ENCODE measurements at regions not wholly inside any gene's neighbourhood (a gene's known extent, or its start where the extent isn't known, plus 50 kb on each side); places are given as distances from the start of the nearest gene placed in this dataset.

GRCh38 chr21:33975548-33976081 lies 60.0 kb upstream of the ATP5PO start (continued):
- TF ChIP-seq, protein P1, sequence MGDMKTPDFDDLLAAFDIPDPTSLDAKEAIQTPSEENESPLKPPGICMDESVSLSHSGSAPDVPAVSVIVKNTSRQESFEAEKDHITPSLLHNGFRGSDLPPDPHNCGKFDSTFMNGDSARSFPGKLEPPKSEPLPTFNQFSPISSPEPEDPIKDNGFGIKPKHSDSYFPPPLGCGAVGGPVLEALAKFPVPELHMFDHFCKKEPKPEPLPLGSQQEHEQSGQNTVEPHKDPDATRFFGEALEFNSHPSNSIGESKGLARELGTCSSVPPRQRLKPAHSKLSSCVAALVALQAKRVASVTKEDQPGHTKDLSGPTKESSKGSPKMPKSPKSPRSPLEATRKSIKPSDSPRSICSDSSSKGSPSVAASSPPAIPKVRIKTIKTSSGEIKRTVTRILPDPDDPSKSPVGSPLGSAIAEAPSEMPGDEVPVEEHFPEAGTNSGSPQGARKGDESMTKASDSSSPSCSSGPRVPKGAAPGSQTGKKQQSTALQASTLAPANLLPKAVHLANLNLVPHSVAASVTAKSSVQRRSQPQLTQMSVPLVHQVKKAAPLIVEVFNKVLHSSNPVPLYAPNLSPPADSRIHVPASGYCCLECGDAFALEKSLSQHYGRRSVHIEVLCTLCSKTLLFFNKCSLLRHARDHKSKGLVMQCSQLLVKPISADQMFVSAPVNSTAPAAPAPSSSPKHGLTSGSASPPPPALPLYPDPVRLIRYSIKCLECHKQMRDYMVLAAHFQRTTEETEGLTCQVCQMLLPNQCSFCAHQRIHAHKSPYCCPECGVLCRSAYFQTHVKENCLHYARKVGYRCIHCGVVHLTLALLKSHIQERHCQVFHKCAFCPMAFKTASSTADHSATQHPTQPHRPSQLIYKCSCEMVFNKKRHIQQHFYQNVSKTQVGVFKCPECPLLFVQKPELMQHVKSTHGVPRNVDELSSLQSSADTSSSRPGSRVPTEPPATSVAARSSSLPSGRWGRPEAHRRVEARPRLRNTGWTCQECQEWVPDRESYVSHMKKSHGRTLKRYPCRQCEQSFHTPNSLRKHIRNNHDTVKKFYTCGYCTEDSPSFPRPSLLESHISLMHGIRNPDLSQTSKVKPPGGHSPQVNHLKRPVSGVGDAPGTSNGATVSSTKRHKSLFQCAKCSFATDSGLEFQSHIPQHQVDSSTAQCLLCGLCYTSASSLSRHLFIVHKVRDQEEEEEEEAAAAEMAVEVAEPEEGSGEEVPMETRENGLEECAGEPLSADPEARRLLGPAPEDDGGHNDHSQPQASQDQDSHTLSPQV (IDR thresholded peaks at IDR 0.05) = peak; percentile 5; the same call in 1 of the 2 replicates

- 81% methylated on average over 8 of the region's 9 CpGs for WGBS (ENCODE audit: insufficient coverage, insufficient replicate concordance, low lambda C conversion rate, missing lambda C conversion rate)
Measured at GRCh38 chr21:33974513-33975468, 59.2 kb upstream of the ATP5PO start.

More at GRCh38 chr21:33974513-33975468, 59.2 kb upstream of the ATP5PO start:
- H3K27ac ChIP-seq (ENCODE audit: control insufficient read depth, insufficient read depth) = peak overlapping the region; percentile 99
- ChIA-PET CTCF (interaction anchor here (1.0 to 4.8 kb wide), 7 partner anchors 19 to 112 kb away, joined by 3 to 24 read pairs (median 5); no protein-coding TSS in a partner anchor), POLR2A (interaction anchor here (0.6 to 5.2 kb wide), 9 partner anchors 15 to 667 kb away, joined by 3 to 57 read pairs (median 4); no protein-coding TSS in a partner anchor), RAD21 (ENCODE audit: unreplicated experiment) (interaction anchor here (0.8 to 14.7 kb wide), 6 partner anchors 18 to 101 kb away, joined by 3 to 182 read pairs (median 14); no protein-coding TSS in a partner anchor), SMC1A (ENCODE audit: uncharacterized antibody, unreplicated experiment) (interaction anchor here (1.0 to 16.4 kb wide), 10 partner anchors 9 to 374 kb away, joined by 3 to 290 read pairs (median 12); no protein-coding TSS in a partner anchor)
- H2AFZ ChIP-seq (ENCODE audit: control insufficient read depth, low read depth, low read length) = peak overlapping the region; percentile 15; the same call in 1 of the 2 replicates
- peak overlapping the region; percentile 89; the same call in 1 of the 2 replicates for H3K4me2 ChIP-seq (ENCODE audit: control insufficient read depth, insufficient read depth)
- H3K9me3 ChIP-seq (replicated peaks; ENCODE audit: control insufficient read depth, insufficient read depth, low read length) = no peaks in the 10 kb centered on the region
- no peaks in the 10 kb centered on the region for H4K20me1 ChIP-seq (ENCODE audit: control insufficient read depth, insufficient read depth)
- ATAC-seq (no peak), FAIRE-seq (no peak), DNase-seq (ENCODE audit: low read depth, low spot score) (no peak)
- H3K79me2 ChIP-seq (ENCODE audit: control insufficient read depth, insufficient read depth, low read length) = no peaks in the 10 kb centered on the region
- H3K27me3 ChIP-seq (replicated peaks in 1 of 2; ENCODE audit: control insufficient read depth in 2 of 2, insufficient read depth in 2 of 2, low read length in 1 of 2) = no peaks in the 10 kb centered on the region
- no peaks in the 10 kb centered on the region for H3K36me3 ChIP-seq (ENCODE audit: control insufficient read depth in 2 of 2, insufficient read depth in 2 of 2, low read length in 1 of 2)
- in situ Hi-C loops (cut with MboI) (no loop called here), intact Hi-C loops (cut with micrococcal nuclease; ENCODE audit: unreplicated experiment) (loop anchor here (1.0 kb wide), 2 partner anchors 26 to 46 kb away; no protein-coding TSS in a partner anchor)
- peaks cover 27% of the 10 kb centered on the region for H3K4me1 ChIP-seq (ENCODE audit: control insufficient read depth, insufficient read depth, low read length)
- 0 out of 2 replicates have a peak, but pooled peaks have one; percentile 17 for TF ChIP-seq NBN (IDR thresholded peaks at IDR 0.05)
- TF ChIP-seq, protein P2, sequence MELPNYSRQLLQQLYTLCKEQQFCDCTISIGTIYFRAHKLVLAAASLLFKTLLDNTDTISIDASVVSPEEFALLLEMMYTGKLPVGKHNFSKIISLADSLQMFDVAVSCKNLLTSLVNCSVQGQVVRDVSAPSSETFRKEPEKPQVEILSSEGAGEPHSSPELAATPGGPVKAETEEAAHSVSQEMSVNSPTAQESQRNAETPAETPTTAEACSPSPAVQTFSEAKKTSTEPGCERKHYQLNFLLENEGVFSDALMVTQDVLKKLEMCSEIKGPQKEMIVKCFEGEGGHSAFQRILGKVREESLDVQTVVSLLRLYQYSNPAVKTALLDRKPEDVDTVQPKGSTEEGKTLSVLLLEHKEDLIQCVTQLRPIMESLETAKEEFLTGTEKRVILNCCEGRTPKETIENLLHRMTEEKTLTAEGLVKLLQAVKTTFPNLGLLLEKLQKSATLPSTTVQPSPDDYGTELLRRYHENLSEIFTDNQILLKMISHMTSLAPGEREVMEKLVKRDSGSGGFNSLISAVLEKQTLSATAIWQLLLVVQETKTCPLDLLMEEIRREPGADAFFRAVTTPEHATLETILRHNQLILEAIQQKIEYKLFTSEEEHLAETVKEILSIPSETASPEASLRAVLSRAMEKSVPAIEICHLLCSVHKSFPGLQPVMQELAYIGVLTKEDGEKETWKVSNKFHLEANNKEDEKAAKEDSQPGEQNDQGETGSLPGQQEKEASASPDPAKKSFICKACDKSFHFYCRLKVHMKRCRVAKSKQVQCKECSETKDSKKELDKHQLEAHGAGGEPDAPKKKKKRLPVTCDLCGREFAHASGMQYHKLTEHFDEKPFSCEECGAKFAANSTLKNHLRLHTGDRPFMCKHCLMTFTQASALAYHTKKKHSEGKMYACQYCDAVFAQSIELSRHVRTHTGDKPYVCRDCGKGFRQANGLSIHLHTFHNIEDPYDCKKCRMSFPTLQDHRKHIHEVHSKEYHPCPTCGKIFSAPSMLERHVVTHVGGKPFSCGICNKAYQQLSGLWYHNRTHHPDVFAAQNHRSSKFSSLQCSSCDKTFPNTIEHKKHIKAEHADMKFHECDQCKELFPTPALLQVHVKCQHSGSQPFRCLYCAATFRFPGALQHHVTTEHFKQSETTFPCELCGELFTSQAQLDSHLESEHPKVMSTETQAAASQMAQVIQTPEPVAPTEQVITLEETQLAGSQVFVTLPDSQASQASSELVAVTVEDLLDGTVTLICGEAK (IDR thresholded peaks at IDR 0.05; ENCODE audit: borderline replicate concordance) = 0 out of 2 replicates have a peak, but pooled peaks have one; percentile 19
- TF ChIP-seq SREBF2 (IDR thresholded peaks at IDR 0.05; ENCODE audit: low read length) = no peak
- TF ChIP-seq RELB (IDR thresholded peaks at IDR 0.05; ENCODE audit: low read depth) = no peak
- TF ChIP-seq, protein P3, sequence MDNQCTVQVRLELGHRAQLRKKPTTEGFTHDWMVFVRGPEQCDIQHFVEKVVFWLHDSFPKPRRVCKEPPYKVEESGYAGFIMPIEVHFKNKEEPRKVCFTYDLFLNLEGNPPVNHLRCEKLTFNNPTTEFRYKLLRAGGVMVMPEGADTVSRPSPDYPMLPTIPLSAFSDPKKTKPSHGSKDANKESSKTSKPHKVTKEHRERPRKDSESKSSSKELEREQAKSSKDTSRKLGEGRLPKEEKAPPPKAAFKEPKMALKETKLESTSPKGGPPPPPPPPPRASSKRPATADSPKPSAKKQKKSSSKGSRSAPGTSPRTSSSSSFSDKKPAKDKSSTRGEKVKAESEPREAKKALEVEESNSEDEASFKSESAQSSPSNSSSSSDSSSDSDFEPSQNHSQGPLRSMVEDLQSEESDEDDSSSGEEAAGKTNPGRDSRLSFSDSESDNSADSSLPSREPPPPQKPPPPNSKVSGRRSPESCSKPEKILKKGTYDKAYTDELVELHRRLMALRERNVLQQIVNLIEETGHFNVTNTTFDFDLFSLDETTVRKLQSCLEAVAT (IDR thresholded peaks at IDR 0.05) = peak; percentile 20; the same call in 1 of the 2 replicates
- 0 out of 2 replicates have a peak, but pooled peaks have one; percentile 22 for TF ChIP-seq PAX8 (IDR thresholded peaks at IDR 0.05)
- no peak overlapping the region for H3K4me3 ChIP-seq
- H3K9ac ChIP-seq (ENCODE audit: control insufficient read depth, insufficient read depth, low read length) = no peak overlapping the region
- BruUV-seq (replicated peaks) = no TSS peak

Data from GM12878 (cell line).